HG02610 (cell line): ENCODE measurements at regions not wholly inside any gene's neighbourhood (a gene's known extent, or its start where the extent isn't known, plus 50 kb on each side); places are given as distances from the start of the nearest gene placed in this dataset.

Experiments
- ATAC-seq: cut with Tn5 transposase; IDR thresholded peaks from one replicate; pipeline ENCODE4 v1.9.1; 2021; ENCODE audit warnings: mild to moderate bottlenecking, moderate library complexity; ENCODE audit not compliant: unreplicated experiment

DNA sequence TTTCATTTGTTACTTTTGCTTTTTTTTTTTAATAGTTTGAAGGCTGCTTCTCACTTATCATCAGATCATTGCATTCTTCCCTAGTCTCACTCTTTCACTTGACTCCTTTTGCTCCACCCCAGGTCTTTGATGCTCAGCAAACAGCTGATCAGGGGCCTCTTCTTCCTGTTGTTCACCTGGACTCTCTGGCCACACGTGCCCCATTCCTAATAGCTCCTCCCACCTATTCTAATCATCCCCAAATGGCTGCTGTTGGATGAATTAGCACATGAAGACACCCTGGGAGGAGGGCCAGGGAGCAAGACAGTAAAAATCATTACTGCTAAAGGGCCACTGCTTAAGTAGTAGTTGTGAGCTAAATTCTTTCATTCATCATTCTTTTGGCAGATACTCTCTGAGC, 119.5 kb downstream of the MAB21L3 start:
- ATAC-seq, result no peak

DNA sequence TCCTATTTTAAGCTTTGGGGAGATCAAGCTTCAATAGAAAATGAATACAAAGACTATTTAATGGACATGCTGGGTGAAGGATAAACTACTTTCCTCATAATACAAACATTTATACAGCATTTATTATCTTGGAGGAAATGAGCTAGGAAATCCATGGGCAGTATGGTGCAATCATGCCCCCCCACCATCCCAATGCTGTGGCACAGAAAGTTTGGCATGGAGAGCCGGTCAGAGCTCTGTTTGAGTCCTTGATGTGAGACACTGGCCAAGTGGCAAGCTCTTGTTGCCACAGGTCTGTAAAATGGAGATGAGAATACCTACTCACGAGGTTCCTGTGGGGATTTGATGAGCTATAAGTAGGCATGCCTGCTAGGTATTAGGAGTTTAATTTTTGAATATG, 120.6 kb downstream of the MAB21L3 start:
- no peak for ATAC-seq

DNA sequence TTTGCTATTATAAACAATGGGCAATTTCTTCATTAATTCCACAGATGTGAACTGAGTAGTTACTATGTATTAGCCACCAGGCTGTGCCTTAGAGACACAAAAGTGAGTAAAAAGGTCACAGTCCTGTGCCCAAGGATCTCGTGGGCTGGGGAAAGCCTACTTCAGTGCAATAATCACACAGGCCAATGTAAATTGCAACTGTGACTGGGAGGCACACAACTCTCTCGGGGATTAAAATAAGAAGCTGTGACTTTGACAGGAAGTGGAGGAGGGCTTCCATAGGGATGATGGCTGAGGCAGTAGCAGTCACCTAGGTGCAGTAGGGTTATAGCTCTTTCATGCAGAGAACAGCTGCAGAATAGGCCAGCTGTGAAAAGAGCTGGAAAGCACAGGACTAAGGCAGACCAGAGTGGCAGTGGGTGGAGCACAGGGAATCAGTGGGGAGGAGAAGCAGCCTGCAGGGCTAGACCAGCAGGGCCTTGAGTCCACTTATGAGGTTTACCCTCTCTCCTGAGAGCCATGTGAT, 121.9 kb downstream of the MAB21L3 start:
- peak; percentile 60 for ATAC-seq

DNA sequence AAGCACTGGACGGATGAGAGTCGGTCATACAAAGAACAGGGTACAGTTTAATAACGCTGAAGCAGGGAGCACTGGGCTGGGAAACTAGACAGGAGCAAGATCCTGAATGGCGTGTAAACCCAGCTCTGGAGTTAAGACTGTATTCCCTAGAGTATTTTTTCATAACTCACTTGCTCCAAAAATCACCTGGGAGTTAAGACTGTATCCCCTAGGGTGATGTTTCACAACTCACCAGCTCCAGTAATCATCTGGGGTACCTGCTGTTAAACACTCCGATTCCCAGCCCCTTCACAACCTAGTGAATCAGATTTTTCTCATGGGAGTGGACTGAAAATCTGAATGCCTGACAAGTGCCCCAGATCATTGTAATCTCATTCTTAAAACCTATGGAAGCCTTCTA, 123.2 kb downstream of the MAB21L3 start:
- no peak for ATAC-seq

DNA sequence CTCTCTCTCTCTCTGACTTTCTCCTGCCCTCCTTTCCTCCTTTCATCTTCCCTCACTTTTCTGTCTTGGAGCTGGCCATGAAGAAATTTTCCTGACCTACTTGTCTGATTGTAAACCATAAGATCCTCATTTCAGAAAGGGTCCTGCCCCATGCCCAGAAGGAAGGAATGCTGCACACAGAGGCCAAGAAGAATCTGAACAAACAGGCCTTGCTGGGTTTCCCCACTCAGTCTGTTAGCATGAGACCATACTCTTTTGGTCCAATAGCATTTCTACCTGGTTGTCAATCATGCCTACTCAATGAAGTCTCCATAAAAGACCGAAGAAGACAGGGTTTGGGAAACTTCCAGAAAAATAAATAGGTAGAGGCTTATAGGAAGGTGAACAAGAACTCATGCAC, 128.7 kb downstream of the MAB21L3 start:
- no peak for ATAC-seq

DNA sequence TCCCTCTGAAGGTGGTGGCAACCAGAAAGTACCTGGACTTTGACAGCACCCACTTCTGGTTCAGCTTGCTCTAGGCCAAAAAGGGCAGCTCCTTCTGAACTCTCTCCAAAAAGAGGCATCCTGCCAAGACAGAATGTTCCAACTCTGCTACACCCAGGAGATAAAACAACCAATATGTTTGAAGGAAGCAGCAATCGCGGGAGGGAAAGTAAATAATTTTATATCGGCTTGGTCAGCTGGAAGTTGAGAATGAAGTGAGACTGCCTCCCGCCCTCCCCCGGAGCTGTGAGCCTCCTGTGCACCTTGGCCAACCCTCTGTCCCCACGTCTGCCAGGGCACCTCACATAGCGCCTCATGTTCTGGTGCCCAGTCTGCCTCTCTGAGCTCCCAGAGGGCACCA, 130.3 kb upstream of the ATP1A1 start:
- no peak for ATAC-seq

DNA sequence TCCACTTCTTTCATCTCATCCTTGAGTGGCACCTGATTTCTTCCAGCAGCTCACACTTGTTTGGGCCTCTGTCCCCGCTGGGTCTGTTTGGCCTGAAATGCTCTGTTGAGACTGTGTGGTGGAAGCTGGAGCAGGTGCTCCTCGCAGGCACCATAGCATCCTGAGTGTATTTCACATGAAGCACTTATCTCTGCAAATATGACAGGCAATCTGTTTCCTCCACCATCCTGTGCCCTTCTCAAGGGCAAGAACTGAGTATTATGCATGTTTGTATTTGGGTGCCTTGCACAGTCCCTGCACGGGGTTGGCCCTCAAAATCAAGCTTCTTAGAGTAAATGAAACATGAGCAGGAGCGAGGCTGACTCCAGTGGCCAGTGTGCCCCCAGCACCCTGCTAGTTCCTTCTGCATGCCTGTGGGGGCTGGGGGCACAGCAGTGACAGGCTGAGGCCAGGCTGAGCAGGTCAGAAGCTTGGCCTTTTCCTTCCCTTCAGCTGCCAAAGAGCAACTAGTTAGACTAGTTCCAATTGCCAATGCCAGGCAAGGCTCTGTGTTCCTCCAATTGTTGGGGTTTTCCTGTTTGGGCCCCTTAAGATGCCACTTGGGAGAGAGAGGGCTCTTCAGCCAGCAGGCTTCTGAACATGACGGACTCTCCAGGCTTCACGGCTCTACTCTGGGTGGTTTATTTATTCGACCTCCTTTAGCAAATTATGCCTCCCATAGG, 129.6 kb upstream of the ATP1A1 start:
- ATAC-seq, result no peak

DNA sequence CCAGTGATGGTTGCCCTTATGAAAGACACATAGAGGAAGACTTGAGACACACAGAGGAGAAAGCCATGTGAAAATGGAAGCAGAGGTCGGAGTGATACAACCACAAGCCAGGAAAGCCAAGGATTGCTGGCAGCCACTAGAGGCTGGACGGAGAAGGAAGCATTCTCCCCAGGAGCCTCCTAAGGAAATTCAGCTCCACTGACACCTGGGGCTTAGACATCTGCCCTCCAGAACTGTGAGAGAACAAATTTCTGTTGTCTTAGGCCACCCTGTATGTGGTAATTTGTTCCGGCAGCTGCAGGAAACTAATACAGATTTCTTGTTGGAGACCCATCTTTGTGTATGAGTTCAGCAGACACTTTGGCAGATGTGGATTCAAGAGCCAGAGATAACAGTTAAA, 126.9 kb upstream of the ATP1A1 start:
- no peak for ATAC-seq

DNA sequence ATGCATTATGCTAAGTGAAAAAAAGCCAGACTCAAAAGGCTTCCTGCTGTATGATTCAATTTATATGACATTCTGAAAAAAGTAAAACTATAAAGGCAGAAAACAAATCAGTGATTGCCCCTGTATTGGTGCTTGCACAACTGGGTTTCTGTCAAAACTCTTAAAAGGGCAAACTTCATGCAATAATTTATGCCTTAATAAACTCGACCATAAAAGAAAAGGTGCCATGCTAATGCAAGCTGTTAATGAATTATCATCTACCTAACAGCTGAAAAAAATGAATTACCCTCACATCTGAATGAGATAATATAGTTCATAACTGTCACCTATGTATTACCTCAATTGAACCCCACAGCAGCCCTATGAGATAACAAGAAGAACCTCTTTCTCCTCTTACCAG, 120.8 kb upstream of the ATP1A1 start:
- no peak for ATAC-seq

DNA sequence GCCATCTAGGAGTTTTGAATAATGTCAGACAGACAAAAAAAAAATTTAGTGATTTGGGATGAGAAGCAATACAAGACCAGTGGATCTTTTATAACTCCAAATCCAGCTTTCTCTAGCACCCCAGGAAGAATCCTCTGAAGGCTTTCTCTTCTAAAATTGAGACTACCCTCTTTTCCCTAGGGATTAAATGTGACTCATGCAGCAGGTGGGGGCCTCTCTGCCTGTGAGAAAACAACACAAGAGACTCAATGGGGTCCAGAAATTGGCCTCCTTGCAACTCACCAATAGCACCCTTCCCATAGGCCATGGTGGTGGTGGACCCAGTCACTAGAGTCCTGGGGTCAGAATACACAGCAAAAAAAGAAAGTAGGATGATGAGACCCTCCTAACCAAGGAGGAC, 120.3 kb upstream of the ATP1A1 start:
- no peak for ATAC-seq

DNA sequence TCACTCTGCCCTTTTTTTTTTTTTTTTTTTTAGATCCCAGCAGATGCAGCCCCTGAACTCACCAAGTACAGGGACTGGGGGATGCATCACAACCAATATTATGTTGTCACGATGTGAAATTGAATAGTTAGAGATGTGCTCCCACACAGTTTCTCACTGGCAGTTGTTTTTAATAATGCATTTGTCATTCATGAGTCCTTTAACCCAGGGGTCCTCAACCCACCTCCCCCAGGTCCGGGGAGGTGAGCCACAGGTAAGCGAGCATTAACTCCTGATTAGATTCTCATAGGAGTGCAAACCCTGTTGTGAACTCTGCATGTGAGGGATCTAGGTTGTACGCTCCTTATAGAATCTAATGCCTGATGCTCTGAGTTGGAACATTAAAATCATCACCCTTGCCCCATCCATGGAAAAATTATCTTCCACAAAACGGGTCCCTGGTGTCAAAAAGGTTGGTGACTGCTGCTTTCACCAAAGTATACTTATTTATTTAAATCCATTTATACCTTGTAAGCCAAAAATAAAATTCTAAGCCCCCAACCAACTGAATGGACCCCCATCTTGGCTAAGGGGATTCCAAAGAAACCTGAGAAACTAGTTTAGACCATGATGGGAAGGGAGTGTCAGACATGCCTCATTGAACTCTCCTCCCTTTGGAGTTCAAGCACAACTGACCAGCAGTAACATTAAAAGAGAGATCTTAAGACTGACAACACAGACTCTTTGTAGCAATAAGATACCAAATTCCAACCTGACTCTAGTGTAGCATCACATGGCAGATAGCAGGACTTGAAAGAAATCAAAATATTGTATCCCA, 119.3 kb upstream of the ATP1A1 start:
- no peak for ATAC-seq

DNA sequence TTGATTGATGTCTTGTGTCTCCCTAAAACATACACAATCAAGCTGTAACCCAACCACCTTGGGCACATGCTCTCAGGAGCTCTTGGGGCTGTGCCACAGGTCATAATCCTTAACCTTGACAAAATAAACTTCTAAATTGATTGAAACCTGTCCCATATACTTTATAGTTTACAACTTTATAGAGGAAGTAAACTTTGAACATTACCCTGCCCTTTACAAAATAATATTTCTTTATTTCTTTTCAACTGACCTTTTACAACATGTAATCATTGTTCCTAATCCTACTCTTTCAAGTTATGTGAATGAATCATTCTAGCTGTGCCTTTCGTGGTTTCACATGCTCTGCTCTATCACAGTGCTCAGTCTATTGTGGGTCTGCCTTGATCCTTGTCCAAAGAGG, 118.3 kb upstream of the ATP1A1 start:
- no peak for ATAC-seq

DNA sequence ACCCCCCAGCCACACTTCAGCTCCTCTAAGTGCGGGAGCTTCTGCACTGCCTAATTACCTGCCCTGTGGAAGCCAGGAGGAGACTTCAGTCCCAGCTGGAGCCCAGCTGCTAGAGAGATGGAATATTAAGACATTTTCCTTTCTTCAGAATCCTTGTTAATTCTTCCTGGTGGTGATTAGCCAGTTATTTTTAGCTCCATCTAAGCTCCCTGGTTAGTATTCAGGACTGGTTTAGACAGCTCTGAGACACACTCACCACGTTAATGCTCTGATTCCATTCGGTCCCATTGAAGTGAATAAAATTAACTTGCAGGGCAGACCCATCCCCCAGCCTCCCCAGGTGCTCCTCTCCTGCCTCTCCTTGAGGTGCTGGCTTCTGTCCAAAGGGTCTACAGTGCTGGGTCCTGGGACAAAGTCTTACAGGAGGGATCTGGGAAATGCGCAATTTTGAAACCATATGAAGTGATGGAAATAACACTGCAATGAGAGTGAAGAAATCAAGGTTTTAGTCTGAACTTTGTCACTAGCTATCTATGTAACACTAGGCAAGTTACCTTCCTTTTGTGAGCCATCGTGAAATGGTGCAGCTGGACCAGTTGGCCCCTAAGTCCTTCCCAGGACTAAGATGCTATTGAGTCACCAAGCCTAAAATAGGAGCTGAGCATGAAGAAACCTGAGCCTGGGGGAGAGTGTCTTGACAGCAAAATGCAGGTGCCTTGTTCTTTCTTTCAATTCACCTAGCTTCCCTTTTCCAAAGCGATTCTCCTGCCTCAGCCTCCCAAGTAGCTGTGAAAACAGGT, 117.4 kb upstream of the ATP1A1 start:
- no peak for ATAC-seq

DNA sequence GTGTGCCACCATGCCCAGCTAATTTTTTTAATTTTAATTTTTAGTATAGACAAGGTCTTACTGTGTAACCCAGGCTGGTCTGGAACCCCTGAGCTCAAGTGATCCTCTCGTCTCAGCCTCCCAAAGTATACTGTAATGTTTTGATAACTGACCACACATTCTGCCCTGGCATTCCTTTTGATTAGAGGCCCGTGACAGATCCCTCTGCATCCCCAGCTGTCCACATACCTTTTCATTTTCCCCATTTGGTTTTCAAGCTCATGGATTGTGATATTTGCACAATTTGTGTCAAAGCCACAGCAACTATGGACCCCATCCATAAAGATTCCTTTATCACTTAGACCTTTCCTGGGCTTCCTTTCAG, 116.8 kb upstream of the ATP1A1 start:
- no peak for ATAC-seq

DNA sequence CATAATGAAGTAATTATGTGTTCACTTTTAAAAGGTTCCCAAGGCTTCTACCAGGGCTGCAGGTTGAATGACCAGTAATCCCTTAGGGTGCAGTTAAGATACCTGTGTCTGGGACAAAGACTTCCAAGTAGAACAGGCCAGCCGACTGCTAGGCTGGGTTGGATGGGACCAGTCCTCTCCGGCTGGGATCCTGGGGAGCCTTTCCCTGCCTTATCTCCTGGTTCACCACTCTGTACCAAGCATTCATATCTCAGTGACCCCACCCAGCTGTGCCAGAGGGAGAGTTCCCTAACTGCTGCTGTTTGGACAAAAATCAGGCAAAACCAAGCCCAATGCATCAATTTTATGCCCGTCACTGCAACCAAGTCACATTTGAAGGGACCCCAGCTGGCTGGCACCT, 116.2 kb upstream of the ATP1A1 start:
- no peak for ATAC-seq

DNA sequence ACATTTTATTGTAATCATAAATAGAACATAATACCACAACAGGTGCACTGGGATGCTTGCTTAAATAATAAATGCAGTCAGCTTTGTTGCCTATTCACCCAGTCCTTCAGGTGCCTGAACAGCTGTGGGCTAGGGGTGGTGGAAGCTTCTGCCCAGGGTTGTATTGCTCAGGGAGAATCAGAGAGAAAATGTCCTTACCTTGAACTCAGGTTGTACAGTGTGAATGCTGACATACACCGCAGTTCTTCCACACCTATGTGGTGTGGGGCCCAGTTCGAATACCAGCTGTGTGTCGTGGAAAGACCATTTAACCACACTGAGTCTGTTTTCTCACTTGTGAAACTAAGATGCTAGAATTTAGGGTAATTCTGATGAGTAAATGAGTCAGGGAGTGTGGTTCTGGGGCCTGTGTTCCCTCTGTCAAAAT, 115.7 kb upstream of the ATP1A1 start:
- ATAC-seq, result peak; percentile 77

DNA sequence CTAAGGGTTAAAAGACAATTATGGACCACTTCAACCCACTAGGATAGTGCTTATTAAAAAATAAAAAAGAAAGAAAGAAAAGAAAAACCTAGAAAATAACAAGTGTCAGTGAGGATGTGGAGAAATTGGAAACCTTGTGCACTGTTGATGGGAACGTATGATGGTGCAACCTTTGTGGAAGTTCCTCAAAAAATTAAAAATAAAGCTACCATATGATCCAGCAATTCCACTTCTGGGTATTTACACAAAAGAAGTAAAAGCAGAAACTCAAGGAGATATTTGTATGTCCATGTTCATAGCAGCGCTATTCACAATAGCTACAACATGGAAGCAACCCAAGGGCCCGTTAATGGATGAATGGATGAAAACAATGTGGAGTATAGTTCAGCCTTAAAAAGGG, 115.2 kb upstream of the ATP1A1 start:
- no peak for ATAC-seq

DNA sequence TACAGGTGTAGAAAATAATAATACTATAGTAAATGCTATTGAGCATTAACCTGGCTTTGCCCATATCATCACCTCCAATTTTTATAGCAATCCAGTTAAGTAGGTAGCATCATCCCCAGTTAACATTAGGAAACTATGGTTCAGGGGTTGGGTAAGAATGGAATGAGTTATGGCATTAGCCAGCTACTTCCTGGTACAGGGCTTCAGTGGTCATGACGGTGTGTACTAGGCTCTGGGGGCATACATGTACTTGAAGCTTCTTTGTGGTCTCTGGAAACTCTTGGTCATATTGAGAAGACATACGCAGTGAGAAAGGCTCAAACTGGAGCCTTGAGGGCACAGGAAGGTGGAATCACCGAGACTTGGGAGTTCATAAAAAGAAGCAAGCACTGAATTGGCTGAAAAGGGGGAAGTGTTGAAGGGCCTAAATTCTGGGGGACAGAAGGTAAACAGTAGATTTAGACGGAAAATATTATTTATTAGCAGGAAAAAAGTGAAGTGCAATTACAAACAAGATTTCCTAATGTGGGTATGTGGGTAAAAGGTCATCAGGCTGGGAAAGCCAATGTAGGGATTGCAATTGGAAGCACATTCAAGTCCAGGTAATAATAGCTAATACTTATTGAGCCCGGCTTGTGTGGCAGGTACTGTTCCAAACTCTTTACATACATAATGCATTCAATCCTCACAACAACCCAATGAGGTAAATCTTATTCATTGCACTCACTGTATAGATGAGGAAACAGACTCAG, 114.2 kb upstream of the ATP1A1 start:
- no peak for ATAC-seq

DNA sequence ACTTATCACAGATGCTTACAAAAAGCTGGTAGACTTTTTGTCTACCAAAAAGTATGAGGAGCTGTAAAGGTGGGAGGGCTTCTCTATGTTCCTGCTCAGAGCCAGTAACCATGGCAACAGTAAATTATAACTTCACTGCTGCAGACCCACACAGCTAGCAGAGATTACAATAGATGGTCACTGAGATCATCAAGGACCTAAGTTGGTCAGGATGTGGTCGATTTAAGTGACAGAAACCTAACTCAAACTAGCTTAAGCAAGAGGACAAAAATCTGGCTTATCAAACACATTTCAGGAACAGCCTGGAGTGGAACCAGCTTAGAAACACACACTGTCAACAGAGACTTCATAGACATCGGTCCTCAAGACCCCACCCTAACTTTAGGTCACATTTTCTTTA, 113.4 kb upstream of the ATP1A1 start:
- no peak for ATAC-seq

DNA sequence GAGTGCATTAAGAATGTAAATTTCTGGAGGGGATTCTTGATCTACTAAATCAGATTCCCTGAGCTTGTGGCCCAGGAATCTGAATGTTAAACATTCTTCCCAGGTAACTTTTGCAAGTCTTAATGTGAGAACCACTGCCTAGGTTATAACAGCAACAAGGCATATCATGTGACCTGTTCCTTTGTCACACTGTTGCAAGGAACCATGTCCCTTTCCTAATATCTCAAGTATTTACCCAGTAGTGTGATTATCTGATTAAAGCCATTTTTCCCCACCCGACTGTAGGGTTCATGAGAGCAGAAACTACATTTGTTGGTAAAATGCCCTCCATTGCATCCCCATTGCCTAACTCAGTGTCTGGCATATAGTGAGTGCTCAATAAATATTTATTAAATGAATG, 112.9 kb upstream of the ATP1A1 start:
- ATAC-seq, result no peak

DNA sequence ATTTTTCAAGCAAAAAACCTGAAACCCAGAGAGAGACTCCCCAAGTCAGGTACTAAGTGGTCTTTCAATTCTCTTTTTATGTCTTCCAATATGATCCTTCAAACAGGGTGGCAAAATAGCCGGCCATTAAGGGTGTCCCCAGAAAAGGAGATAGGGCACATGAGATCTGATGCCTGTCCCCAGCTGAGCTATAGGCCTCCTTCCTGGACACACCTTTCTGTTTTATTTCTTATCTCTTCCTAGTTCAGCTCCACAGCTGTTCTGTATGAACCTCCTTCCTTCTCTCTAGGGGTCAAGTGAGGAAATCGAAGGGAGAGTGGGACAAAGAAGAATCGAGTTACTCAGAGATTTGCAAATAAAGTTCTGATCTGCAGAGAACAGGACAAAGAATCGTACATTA, 112.4 kb upstream of the ATP1A1 start:
- no peak for ATAC-seq
